ENCODE measurements at regions not wholly inside any gene's neighbourhood (a gene's known extent, or its start where the extent isn't known, plus 50 kb on each side); places are given as distances from the start of the nearest gene placed in this dataset.

DNA sequence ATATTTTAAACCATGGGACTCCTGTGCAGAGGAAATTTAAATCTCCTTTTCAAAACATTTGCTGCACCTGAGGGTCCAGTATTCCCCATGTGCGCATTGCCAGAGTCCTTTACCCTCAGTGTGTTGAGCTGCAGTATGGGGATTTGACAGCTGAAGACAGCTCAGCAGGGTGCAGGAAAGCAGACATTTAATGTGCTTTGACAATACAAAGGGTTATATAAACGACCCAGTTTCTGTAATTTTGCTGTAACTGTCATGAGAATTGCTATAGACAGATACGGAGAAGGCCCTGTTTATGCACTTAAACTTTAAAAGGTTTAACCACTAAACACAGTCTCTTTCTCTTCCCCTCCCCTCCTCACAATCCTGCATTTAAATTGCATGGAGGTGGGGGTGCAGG is 393.4 kb downstream of the MID1IP1 start:
- ATAC-seq (no peak), FAIRE-seq (no peak), DNase-seq (ENCODE audit: extremely low read depth in 1 of 4, low spot score in 3 of 4) (no peak)
- 13% methylated on average over 3 of the region's 3 CpGs for WGBS (ENCODE audit: insufficient coverage, low coverage, missing lambda C conversion rate)
- no TSS peak for BruUV-seq (replicated peaks)
- Histone ChIP-seq H3K27ac (ENCODE audit: extremely low read depth, low read depth, low read length) (no peak overlapping the region), H3K9ac (ENCODE audit: insufficient read depth in 1 of 2, low read depth in 2 of 2, low read length in 2 of 2) (no peak overlapping the region), H3K4me1 (replicated peaks in 1 of 2; ENCODE audit: control insufficient read depth in 2 of 2, insufficient read depth in 2 of 2, low read length in 2 of 2) (peaks cover 0 to 4% of the 10 kb centered on the region in 2 experiments; a peak in 3 of 5 replicates), H3K4me2 (ENCODE audit: insufficient read depth, low read length) (no peak overlapping the region), H4K20me1 (replicated peaks; ENCODE audit: control insufficient read depth, insufficient read depth, low read length) (no peaks in the 10 kb centered on the region), H2AFZ (ENCODE audit: low read depth, low read length) (no peak overlapping the region), H3K4me3 (no peak overlapping the region), H3K9me3 (replicated peaks; ENCODE audit: control insufficient read depth, insufficient read depth, low read depth, low read length) (no peaks in the 10 kb centered on the region), H3K36me3 (ENCODE audit: control insufficient read depth, insufficient read depth, low read length) (no peaks in the 10 kb centered on the region), H3K9me1 (ENCODE audit: control insufficient read depth, insufficient read depth, low read length) (no peaks in the 10 kb centered on the region), H3K27me3 (ENCODE audit: control insufficient read depth in 2 of 2, insufficient read depth in 2 of 2, low read length in 2 of 2) (no peaks in the 10 kb centered on the region), H3K79me2 (ENCODE audit: control insufficient read depth, insufficient read depth, low read length) (no peaks in the 10 kb centered on the region)
- intact Hi-C loops (cut with micrococcal nuclease) (no loop called here), in situ Hi-C loops (cut with MboI) (no loop called here)
- CTCF ChIA-PET (ENCODE audit: low intra/inter-chr PET ratio): no interaction called here
- POLR2A ChIA-PET: no interaction called here
- TF ChIP-seq, protein P1, sequence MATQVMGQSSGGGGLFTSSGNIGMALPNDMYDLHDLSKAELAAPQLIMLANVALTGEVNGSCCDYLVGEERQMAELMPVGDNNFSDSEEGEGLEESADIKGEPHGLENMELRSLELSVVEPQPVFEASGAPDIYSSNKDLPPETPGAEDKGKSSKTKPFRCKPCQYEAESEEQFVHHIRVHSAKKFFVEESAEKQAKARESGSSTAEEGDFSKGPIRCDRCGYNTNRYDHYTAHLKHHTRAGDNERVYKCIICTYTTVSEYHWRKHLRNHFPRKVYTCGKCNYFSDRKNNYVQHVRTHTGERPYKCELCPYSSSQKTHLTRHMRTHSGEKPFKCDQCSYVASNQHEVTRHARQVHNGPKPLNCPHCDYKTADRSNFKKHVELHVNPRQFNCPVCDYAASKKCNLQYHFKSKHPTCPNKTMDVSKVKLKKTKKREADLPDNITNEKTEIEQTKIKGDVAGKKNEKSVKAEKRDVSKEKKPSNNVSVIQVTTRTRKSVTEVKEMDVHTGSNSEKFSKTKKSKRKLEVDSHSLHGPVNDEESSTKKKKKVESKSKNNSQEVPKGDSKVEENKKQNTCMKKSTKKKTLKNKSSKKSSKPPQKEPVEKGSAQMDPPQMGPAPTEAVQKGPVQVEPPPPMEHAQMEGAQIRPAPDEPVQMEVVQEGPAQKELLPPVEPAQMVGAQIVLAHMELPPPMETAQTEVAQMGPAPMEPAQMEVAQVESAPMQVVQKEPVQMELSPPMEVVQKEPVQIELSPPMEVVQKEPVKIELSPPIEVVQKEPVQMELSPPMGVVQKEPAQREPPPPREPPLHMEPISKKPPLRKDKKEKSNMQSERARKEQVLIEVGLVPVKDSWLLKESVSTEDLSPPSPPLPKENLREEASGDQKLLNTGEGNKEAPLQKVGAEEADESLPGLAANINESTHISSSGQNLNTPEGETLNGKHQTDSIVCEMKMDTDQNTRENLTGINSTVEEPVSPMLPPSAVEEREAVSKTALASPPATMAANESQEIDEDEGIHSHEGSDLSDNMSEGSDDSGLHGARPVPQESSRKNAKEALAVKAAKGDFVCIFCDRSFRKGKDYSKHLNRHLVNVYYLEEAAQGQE (IDR thresholded peaks at IDR 0.05; ENCODE audit: borderline replicate concordance): no peak
- TF ChIP-seq, protein P1 (CRISPR knock-in tag; IDR thresholded peaks at IDR 0.05; ENCODE audit: low read depth): no peak
- TF ChIP-seq, protein P2, sequence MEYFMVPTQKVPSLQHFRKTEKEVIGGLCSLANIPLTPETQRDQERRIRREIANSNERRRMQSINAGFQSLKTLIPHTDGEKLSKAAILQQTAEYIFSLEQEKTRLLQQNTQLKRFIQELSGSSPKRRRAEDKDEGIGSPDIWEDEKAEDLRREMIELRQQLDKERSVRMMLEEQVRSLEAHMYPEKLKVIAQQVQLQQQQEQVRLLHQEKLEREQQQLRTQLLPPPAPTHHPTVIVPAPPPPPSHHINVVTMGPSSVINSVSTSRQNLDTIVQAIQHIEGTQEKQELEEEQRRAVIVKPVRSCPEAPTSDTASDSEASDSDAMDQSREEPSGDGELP (CRISPR knock-in tag; IDR thresholded peaks at IDR 0.05; ENCODE audit: borderline replicate concordance): no peak
- TF ChIP-seq POLR3G (IDR thresholded peaks at IDR 0.05; ENCODE audit: extremely low read depth, insufficient read length, insufficient replicate concordance) (no peak), PHTF2 (CRISPR knock-in tag; IDR thresholded peaks at IDR 0.05) (no peak), ZFX (CRISPR knock-in tag; IDR thresholded peaks at IDR 0.05) (no peak), NR3C1 (CRISPR knock-in tag; IDR thresholded peaks at IDR 0.05) (no peak), YY1 (IDR thresholded peaks at IDR 0.05; ENCODE audit: borderline replicate concordance in 1 of 3, control insufficient read depth in 1 of 3, extremely low read depth in 1 of 3, insufficient read depth in 3 of 3, insufficient read length in 1 of 3, insufficient replicate concordance in 2 of 3, low read depth in 1 of 3, low read length in 2 of 3) (no peak), BHLHE40 (IDR thresholded peaks at IDR 0.05; ENCODE audit: low read length) (no peak)
- TF ChIP-seq, protein P3, sequence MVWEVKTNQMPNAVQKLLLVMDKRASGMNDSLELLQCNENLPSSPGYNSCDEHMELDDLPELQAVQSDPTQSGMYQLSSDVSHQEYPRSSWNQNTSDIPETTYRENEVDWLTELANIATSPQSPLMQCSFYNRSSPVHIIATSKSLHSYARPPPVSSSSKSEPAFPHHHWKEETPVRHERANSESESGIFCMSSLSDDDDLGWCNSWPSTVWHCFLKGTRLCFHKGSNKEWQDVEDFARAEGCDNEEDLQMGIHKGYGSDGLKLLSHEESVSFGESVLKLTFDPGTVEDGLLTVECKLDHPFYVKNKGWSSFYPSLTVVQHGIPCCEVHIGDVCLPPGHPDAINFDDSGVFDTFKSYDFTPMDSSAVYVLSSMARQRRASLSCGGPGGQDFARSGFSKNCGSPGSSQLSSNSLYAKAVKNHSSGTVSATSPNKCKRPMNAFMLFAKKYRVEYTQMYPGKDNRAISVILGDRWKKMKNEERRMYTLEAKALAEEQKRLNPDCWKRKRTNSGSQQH (CRISPR knock-in tag; IDR thresholded peaks at IDR 0.05): no peak
- TF ChIP-seq, protein P4, sequence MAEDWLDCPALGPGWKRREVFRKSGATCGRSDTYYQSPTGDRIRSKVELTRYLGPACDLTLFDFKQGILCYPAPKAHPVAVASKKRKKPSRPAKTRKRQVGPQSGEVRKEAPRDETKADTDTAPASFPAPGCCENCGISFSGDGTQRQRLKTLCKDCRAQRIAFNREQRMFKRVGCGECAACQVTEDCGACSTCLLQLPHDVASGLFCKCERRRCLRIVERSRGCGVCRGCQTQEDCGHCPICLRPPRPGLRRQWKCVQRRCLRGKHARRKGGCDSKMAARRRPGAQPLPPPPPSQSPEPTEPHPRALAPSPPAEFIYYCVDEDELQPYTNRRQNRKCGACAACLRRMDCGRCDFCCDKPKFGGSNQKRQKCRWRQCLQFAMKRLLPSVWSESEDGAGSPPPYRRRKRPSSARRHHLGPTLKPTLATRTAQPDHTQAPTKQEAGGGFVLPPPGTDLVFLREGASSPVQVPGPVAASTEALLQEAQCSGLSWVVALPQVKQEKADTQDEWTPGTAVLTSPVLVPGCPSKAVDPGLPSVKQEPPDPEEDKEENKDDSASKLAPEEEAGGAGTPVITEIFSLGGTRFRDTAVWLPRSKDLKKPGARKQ (CRISPR knock-in tag; IDR thresholded peaks at IDR 0.05): no peak
